ENCODE measurements at regions not wholly inside any gene's neighbourhood (a gene's known extent, or its start where the extent isn't known, plus 50 kb on each side); places are given as distances from the start of the nearest gene placed in this dataset.

DNA sequence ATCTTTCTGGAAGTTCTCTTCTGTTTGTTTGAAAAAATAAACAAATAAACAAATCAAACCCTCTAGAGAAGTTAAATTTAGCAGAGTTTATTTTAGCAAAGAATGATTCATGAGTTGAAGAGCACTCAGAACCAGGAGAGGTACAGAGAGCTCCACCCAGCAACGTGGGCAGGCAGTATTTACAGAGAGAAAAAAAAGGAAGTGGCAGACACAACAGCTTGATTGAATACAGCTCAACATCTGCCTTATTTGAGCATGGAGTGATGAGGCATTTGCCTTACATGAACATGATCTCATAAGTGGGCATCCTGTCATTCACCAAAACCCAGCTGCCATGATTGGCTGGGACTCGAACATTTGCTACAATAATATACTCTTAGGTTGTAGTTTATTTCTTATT, 381.6 kb upstream of the ADAMTS16 start:
- in situ Hi-C loops (cut with MboI; ENCODE audit: low pct_unique_long_range_greater_than_20kb in 2 of 9, low sequenced_read_pairs in 9 of 9, unreplicated experiment in 9 of 9), result no loop called here

GRCh38 chr5:4758996-4759395, 381.1 kb upstream of the ADAMTS16 start:
- Histone ChIP-seq H3K4me3 (no peak overlapping the region), H3K4me1 (replicated peaks in 1 of 2) (peaks cover 0 to 8% of the 10 kb centered on the region in 2 donors), H3K27ac (no peak overlapping the region)
- 0 to 80% (median 42%) methylated on average over 1 to 3 of the region's 3 CpGs; no CpG with 5 or more reads in 2 of the 10 experiments for WGBS, 10 experiments
- ATAC-seq (replicated peaks in 6 of 8), result peak in 3 of 8 experiments; percentile 86
- in situ Hi-C loops (cut with MboI; ENCODE audit: low pct_unique_long_range_greater_than_20kb in 2 of 9, low sequenced_read_pairs in 9 of 9, unreplicated experiment in 9 of 9), result no loop called here

More for the DNA sequence above, 381.6 kb upstream of the ADAMTS16 start:
- 0 to 59% (median 26%) methylated on average over 1 to 2 of the region's 2 CpGs; no CpG with 5 or more reads in 2 of the 10 experiments for WGBS, 10 experiments
- no peak overlapping the region for H3K27ac ChIP-seq
- no peak overlapping the region for H3K4me3 ChIP-seq
- ATAC-seq (replicated peaks in 6 of 8), result peak in 7 of 8 experiments; percentile 50 to 93 (median 57)
- peaks cover 0 to 8% of the 10 kb centered on the region in 2 donors for H3K4me1 ChIP-seq (replicated peaks in 1 of 2)

DNA sequence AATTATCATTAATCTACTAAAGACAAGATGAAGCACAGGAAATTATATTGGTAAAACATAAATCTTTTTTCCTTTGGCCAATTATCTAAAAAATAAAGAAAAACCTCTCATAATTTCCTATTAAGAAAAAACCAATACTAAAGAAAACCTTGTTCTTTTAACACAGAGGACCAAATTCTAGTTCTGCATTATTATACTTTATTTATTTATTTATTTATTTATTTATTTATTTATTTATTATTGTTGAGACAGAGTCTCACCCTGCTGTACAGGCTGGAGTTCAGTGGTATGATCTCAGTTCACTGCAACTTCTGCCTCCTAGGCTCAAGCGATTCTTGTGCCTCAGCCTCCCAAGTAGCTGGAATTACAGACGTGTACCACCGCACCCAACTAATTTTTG, 377.8 kb upstream of the ADAMTS16 start:
- H3K4me1 ChIP-seq (replicated peaks in 1 of 2), result no peaks in the 10 kb centered on the region
- ATAC-seq (replicated peaks in 6 of 8), result no peak
- WGBS, 10 experiments, result 33 to 100% (median 90%) methylated on average over 1 to 3 of the region's 3 CpGs; no CpG with 5 or more reads in 2 of the 10 experiments
- in situ Hi-C loops (cut with MboI; ENCODE audit: low pct_unique_long_range_greater_than_20kb in 2 of 9, low sequenced_read_pairs in 9 of 9, unreplicated experiment in 9 of 9), result no loop called here
- no peak overlapping the region for H3K27ac ChIP-seq
- H3K4me3 ChIP-seq, result no peak overlapping the region

- Histone ChIP-seq H3K4me3 (no peak overlapping the region), H3K4me1 (replicated peaks in 1 of 2) (no peaks in the 10 kb centered on the region), H3K27ac (no peak overlapping the region)
- in situ Hi-C loops (cut with MboI; ENCODE audit: low pct_unique_long_range_greater_than_20kb in 2 of 9, low sequenced_read_pairs in 9 of 9, unreplicated experiment in 9 of 9), result no loop called here
- ATAC-seq (replicated peaks in 6 of 8), result no peak
- WGBS, 10 experiments, result 25 to 100% (median 66%) methylated on average over 1 to 2 of the region's 2 CpGs; no CpG with 5 or more reads in 2 of the 10 experiments
Observed at GRCh38 chr5:4765411-4765810, 374.7 kb upstream of the ADAMTS16 start.

GRCh38 chr5:4766101-4766500, 374.0 kb upstream of the ADAMTS16 start:
- WGBS, 10 experiments, result 17 to 100% (median 83%) methylated on average over 1 of the region's 1 CpG; no CpG with 5 or more reads in 2 of the 10 experiments
- Histone ChIP-seq H3K4me1 (replicated peaks in 1 of 2) (no peaks in the 10 kb centered on the region), H3K4me3 (no peak overlapping the region), H3K27ac (no peak overlapping the region)
- ATAC-seq (replicated peaks in 6 of 8), result no peak
- in situ Hi-C loops (cut with MboI; ENCODE audit: low pct_unique_long_range_greater_than_20kb in 2 of 9, low sequenced_read_pairs in 9 of 9, unreplicated experiment in 9 of 9), result no loop called here

- Histone ChIP-seq H3K4me1 (replicated peaks in 1 of 2) (no peaks in the 10 kb centered on the region), H3K27ac (no peak overlapping the region), H3K4me3 (no peak overlapping the region)
- no peak for ATAC-seq (replicated peaks in 6 of 8)
- in situ Hi-C loops (cut with MboI; ENCODE audit: low pct_unique_long_range_greater_than_20kb in 2 of 9, low sequenced_read_pairs in 9 of 9, unreplicated experiment in 9 of 9), result no loop called here
- 0 to 100% (median 93%) methylated on average over 1 of the region's 1 CpG for WGBS, 10 experiments
Observed at GRCh38 chr5:4772591-4772990, 367.5 kb upstream of the ADAMTS16 start.

GRCh38 chr5:4773827-4774317, 366.3 kb upstream of the ADAMTS16 start:
- no peaks in the 10 kb centered on the region for H3K4me1 ChIP-seq (replicated peaks in 1 of 2)
- in situ Hi-C loops (cut with MboI; ENCODE audit: low pct_unique_long_range_greater_than_20kb in 2 of 9, low sequenced_read_pairs in 9 of 9, unreplicated experiment in 9 of 9), result no loop called here
- no peak overlapping the region for H3K4me3 ChIP-seq
- H3K27ac ChIP-seq, result no peak overlapping the region
- no peak for ATAC-seq (replicated peaks in 6 of 8)
- WGBS, 10 experiments, result 71 to 90% methylated on average over 1 of the region's 1 CpG; no CpG with 5 or more reads in 8 of the 10 experiments

- 51 to 89% (median 60%) methylated on average over 2 to 4 of the region's 4 CpGs; no CpG with 5 or more reads in 2 of the 10 experiments for WGBS, 10 experiments
- no peak for ATAC-seq (replicated peaks in 6 of 8)
- Histone ChIP-seq H3K4me1 (replicated peaks in 1 of 2) (peaks cover 0 to 25% of the 10 kb centered on the region in 2 donors), H3K27ac (no peak overlapping the region), H3K4me3 (no peak overlapping the region)
- in situ Hi-C loops (cut with MboI; ENCODE audit: low pct_unique_long_range_greater_than_20kb in 2 of 9, low sequenced_read_pairs in 9 of 9, unreplicated experiment in 9 of 9), result no loop called here
Observed at GRCh38 chr5:4777435-4777834, 362.7 kb upstream of the ADAMTS16 start.

- WGBS, 10 experiments, result 18 to 85% (median 55%) methylated on average over 1 to 4 of the region's 4 CpGs
- in situ Hi-C loops (cut with MboI; ENCODE audit: low pct_unique_long_range_greater_than_20kb in 2 of 9, low sequenced_read_pairs in 9 of 9, unreplicated experiment in 9 of 9), result no loop called here
- ATAC-seq (replicated peaks in 6 of 8), result peak in 4 of 8 experiments; percentile 98 to 99 (median 98)
Observed at GRCh38 chr5:4780633-4781032, 359.5 kb upstream of the ADAMTS16 start.

GRCh38 chr5:4781299-4781698, 358.8 kb upstream of the ADAMTS16 start:
- peak in 6 of 8 experiments; percentile 22 to 70 (median 48) for ATAC-seq (replicated peaks in 6 of 8)
- peaks cover 0 to 25% of the 10 kb centered on the region in 2 donors for H3K4me1 ChIP-seq (replicated peaks in 1 of 2)
- in situ Hi-C loops (cut with MboI; ENCODE audit: low pct_unique_long_range_greater_than_20kb in 2 of 9, low sequenced_read_pairs in 9 of 9, unreplicated experiment in 9 of 9), result no loop called here
- H3K4me3 ChIP-seq, result no peak overlapping the region
- WGBS, 10 experiments, result 0 to 33% (median 26%) methylated on average over 1 to 6 of the region's 6 CpGs; no CpG with 5 or more reads in 2 of the 10 experiments
- peak overlapping the region in 1 of 2 donors; percentile 30 for H3K27ac ChIP-seq

More at GRCh38 chr5:4780633-4781032, 359.5 kb upstream of the ADAMTS16 start:
- H3K4me3 ChIP-seq, result no peak overlapping the region
- H3K27ac ChIP-seq, result peak overlapping the region in 1 of 2 donors; percentile 30
- H3K4me1 ChIP-seq (replicated peaks in 1 of 2), result peaks cover 0 to 25% of the 10 kb centered on the region in 2 donors

- WGBS, 10 experiments, result 7 to 92% (median 68%) methylated on average over 1 of the region's 1 CpG; no CpG with 5 or more reads in 2 of the 10 experiments
- Histone ChIP-seq H3K4me1 (replicated peaks in 1 of 2) (peaks cover 0 to 11% of the 10 kb centered on the region in 2 donors), H3K4me3 (no peak overlapping the region), H3K27ac (no peak overlapping the region)
- in situ Hi-C loops (cut with MboI; ENCODE audit: low pct_unique_long_range_greater_than_20kb in 2 of 9, low sequenced_read_pairs in 9 of 9, unreplicated experiment in 9 of 9), result no loop called here
- no peak for ATAC-seq (replicated peaks in 6 of 8)
Observed at GRCh38 chr5:4785971-4786370, 354.2 kb upstream of the ADAMTS16 start.

- in situ Hi-C loops (cut with MboI; ENCODE audit: low pct_unique_long_range_greater_than_20kb in 2 of 9, low sequenced_read_pairs in 9 of 9, unreplicated experiment in 9 of 9), result no loop called here
- H3K27ac ChIP-seq, result no peak overlapping the region
- ATAC-seq (replicated peaks in 6 of 8), result no peak
- no peaks in the 10 kb centered on the region for H3K4me1 ChIP-seq (replicated peaks in 1 of 2)
- no peak overlapping the region for H3K4me3 ChIP-seq
- 0 to 100% (median 63%) methylated on average over 1 to 2 of the region's 2 CpGs for WGBS, 10 experiments
Observed at GRCh38 chr5:4797445-4797844, 342.7 kb upstream of the ADAMTS16 start.

DNA sequence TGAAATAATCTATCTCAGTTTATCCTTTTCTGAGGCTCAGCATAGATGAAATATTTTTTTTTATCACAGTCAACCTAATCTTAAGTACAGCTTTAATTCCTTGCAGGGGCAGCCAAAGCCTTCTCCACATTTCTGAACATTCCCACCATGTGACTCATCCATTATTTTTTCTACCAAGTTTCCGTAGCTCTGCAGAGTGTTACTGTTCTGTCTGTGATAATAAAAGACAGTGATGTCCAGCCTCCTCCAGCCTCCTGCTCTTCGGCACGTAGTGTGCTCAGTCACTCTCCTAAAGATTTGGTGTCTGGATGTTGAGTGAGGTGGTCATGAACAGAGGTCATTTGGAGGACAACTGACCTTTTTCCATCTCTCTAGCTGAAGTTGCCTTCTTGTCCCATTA, 338.1 kb upstream of the ADAMTS16 start:
- WGBS, 10 experiments, result 6 to 100% (median 76%) methylated on average over 2 to 3 of the region's 3 CpGs; no CpG with 5 or more reads in 1 of the 10 experiments
- Histone ChIP-seq H3K4me3 (no peak overlapping the region), H3K4me1 (replicated peaks in 1 of 2) (peaks cover 0 to 23% of the 10 kb centered on the region in 2 donors), H3K27ac (no peak overlapping the region)
- in situ Hi-C loops (cut with MboI; ENCODE audit: low pct_unique_long_range_greater_than_20kb in 2 of 9, low sequenced_read_pairs in 9 of 9, unreplicated experiment in 9 of 9), result no loop called here
- peak in 3 of 8 experiments; percentile 20 to 35 (median 20) for ATAC-seq (replicated peaks in 6 of 8)

Measured in motor neuron (in vitro differentiated cells).